ENCODE measurements at regions not wholly inside any gene's neighbourhood (a gene's known extent, or its start where the extent isn't known, plus 50 kb on each side); places are given as distances from the start of the nearest gene placed in this dataset.

DNA sequence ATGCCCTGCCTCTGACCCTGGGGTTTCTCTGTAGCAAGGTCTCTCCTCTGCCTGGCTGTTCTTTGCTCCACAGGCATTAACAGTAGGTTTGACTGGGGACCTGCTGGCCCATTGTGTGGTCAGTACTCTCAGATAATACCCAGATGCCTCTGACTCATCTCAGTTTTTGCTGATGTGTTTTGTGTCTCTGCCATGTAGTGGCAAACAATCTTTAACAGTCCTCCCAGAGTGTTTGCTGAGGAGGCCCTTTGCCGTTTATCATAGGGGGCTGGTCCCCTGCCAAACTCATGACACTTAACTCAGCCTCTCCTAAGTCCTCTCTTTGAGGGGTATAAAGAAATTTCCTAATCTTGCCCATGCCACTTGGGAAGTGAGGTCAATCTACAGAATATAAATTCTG lies 793.7 kb upstream of the FANCL start:
- peak in 1 of 3 experiments; percentile 32 for DNase-seq

GRCh38 chr2:59034106-59034505 lies 793.0 kb upstream of the FANCL start:
- no peak for DNase-seq

- DNase-seq = no peak
Observed at GRCh38 chr2:59033661-59034060, 792.5 kb upstream of the FANCL start.

DNA sequence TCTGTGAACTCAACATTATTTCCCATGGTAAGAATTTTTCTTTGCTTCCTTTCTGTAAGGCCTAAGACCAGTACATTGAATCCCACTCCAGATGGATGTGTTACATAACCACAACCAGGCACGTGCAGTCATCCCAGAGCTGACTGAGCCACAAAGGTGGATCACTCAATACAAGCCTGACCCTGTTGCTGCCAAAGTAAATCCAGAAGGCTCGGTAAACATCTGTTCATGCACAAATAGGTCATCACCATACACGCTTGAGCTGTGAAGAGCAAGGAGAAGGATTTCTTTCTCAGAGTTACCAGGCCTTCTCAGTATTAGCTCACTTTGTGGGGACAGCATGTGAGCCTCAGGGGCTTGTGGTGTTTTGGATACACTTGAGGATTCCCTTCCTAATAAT lies 791.4 kb upstream of the FANCL start:
- DNase-seq = peak in 2 of 3 experiments; percentile 15 to 42

- DNase-seq = no peak
Observed at GRCh38 chr2:59029058-59029457, 787.9 kb upstream of the FANCL start.

- no peak for DNase-seq
Observed at GRCh38 chr2:59027320-59027719, 786.2 kb upstream of the FANCL start.

DNA sequence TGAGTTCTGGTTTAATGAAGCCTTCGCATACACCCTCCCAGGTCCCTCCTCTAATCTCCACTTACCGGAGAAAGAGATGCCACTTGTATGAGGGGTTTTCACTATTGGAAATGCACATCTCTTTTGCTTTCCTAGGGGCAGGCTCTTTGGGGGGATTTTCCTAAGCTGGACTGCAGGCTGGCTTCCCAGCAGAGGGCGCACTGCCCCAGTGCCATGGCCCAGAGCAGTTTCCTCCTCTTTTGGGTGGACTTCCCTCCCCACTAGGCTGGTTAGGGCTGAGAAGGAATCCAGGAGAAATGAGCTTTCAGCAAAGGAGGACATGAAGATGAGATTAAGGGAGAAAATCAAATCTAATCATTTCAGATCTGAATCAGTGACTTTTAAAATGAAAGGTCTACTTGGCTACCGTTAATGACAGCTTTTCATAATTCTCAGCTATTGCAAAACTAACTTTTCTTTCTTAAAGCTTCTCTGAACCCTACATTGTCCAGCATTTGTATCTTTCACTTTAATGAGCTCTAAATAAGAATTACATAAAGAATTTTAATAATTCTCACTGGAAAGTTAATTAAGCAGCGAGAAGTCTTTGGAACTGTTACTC lies 784.1 kb upstream of the FANCL start:
- DNase-seq = peak; percentile 23 to 35 (median 27)

GRCh38 chr2:59021786-59022185 lies 780.7 kb upstream of the FANCL start:
- no peak for DNase-seq

DNA sequence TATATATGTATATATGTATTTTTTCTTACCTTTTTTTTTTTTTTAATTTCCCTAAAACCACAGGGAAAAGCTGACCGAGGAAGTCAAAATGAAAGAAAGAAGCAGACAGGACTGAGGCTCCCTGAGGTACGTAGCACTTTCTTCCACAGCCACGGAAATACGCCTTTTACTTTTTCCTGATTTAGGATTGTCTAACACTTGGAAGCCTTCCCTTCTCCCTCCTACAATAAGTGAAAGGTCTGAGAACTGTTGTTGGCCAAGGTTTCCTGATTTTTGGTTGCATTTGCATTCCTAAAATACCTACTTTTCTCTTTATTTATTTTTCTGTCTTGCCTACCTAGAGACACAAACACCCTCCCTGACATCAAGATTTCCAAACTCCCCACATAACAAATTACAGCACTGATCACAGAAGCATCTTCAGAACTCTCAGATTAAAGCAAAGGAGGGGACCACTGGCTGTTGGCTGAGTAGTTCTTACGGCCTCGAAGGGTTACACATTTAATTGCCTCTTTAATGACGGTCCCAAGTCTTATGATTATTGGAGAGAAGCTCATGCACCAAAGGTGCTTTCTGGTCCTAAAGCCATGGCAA lies 778.5 kb upstream of the FANCL start:
- no peak for DNase-seq

DNA sequence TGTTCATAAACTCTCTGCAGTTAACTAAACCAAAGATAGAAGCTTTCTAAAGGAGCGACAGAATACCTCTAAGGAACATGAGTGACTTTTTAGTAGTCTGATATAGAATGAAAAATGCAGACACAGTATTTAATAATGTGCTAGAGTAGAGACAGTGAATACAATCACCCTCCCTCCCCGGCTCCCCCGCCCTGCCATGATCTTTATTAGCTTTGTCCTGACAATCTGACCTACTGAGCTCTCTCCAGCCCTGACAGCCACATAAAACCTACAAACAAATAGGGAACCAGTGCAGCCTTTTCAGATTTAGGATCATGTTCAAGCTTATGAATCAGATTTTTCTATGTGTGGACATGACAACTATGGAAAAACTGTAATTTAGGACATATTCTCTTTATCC lies 777.6 kb upstream of the FANCL start:
- no peak for DNase-seq

- no peak for DNase-seq
Observed at GRCh38 chr2:59015027-59015426, 773.9 kb upstream of the FANCL start.

DNA sequence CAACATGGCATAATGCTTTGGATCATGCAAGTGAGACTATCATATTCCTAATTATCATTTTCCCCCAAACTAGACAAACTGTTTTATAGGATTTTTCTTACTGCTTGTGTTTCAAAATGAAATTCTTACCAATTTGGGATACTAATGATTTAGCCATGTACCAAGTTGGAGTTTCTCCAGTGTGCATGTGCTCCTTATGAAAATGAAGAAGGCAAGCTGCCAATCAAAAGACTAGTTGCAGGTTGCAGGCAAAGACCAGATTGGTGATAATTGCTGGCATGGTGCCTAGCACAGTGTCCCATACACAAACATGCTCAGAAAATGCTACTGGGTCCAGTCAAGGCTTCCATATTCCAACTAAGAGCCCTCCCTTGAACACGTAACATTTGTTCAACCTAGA lies 771.8 kb upstream of the FANCL start:
- DNase-seq = no peak

- DNase-seq = no peak
Observed at GRCh38 chr2:59012234-59012633, 771.1 kb upstream of the FANCL start.

GRCh38 chr2:59008950-59009349 lies 767.8 kb upstream of the FANCL start:
- no peak for DNase-seq

DNA sequence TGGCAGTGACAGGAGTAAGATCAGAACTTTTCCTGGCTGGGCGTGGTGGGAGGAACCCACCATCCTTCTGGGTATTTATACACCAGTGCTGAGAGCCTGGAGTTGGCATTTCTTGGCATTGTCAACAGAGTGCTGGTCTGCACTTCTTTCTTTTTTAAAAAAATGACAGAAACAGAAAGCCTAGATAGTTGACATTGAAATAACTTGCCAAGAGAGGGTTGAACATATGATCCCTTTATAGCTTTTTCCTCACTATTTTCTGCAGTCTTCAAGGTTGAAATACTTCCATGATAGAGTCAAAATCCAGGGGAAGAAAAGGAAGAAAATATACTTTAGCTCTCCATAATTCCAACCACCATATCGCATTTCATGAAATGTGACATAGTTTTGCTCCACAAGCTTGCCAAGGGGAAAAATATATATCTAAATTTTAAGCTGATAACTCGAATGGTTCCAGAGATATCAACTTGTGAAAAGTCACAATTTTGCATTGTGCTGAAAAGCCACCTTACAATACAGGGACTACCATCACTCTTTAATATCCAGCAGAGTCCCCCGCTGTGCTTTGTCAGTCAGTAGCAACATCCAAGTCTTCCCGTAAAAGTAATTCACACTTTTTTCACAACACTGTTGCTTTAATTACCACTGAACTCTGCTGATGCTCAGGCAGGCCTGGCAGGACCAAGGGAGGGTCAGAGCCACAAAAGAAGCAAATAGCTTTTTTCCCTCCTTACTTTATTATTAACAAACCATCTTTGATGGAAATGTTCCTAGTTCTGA lies 764.9 kb upstream of the FANCL start:
- DNase-seq = no peak

GRCh38 chr2:59004621-59005020 lies 763.5 kb upstream of the FANCL start:
- DNase-seq = no peak

- no peak for DNase-seq
Observed at GRCh38 chr2:59000796-59001195, 759.7 kb upstream of the FANCL start.

DNA sequence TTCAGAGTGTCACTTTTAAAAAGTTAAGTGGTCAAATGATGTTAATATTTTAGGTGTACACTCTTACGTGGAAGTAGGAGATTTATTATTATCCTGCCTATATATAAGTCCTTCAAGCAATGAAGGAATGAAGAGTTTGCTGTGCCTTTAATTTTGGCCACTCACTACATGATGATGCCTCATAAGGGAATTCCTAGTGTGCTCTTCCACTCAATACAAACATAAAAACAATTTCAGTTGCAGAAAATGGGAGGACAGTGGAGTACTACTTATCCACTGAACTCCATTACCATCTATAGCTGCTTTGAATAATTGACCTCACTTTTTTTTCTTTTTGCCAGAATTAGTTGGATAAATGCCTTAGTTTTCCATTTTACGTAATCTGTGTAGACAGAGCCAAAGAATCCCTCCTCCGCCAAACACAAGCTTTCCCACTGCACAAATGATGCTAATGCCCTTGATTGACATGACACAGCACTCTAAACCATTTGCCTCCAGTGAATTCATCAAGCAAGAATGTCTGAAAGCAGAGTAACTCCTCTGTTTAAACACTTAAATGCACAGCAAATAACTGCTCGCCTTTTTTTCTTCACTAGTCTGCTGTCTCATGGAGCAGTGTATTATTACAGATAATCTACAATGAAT lies 751.1 kb upstream of the FANCL start:
- peak in 2 of 3 experiments; percentile 13 to 58 for DNase-seq

GRCh38 chr2:58991357-58991756 lies 750.2 kb upstream of the FANCL start:
- DNase-seq = no peak

DNA sequence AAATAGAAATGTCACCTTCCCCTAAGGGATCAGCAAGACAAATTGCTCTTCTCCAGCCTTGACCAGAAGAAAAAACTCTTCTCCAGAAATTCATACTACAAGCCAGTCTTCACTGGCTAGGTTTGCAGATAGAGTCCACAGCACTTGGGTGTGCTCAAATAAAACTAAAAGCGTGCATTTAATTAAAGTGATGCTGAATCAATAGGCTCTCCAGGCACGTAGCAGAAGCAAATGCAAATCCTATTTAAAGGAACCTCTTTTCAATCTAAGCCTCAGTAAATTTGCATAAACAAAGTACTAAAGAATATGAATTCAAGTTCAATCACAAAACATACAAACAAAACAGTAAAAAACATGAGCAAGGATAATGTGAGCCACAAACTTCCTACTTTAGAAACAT lies 744.4 kb upstream of the FANCL start:
- DNase-seq = no peak

- DNase-seq = no peak
Observed at GRCh38 chr2:58984731-58985130, 743.6 kb upstream of the FANCL start.

GRCh38 chr2:58983111-58983510 lies 742.0 kb upstream of the FANCL start:
- no peak for DNase-seq

DNA sequence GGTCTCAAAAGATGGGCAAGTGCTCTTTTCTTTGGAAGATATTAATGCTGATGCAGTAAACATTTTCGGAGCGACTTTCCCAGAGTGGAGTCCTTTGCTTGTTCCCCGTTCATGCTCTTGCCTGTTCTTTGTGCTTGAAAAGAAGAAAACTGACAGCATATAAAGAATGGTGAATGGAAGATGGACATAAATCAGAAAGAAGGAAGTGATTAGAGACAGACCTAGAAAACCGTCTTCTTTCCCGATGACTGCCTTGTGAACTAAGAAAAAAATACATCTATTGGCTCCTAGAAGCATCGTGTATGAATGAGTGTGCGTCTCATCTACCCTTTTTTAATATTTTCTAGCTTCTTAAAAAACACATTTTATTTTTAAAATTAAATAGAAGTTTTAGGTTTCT lies 740.1 kb upstream of the FANCL start:
- DNase-seq = no peak

Measured in NCI-H1417 (cell line).